OCI-LY1 (cell line): ENCODE measurements at regions not wholly inside any gene's neighbourhood (a gene's known extent, or its start where the extent isn't known, plus 50 kb on each side); places are given as distances from the start of the nearest gene placed in this dataset.
"Not testable (repeated sequence)": the region's sequence is repeated elsewhere in the genome, so short reads cannot be mapped to it uniquely, and the experiment has no call there.

Experiments used
- H2AFZ ChIP-seq: fragments of 200-600 bp; sonication (generic), shearing (Covaris generic); 2 replicates; pipeline ENCODE4 v1.6.0; 2014; ENCODE audit warnings: antibody characterized with exemption, mild to moderate bottlenecking, low read length
- H3F3A ChIP-seq: fragments of 200-600 bp; sonication (generic), shearing (Covaris generic); 2 replicates; pipeline ENCODE4 v1.6.0; 2014; ENCODE audit warnings: mild to moderate bottlenecking, antibody characterized with exemption, low read length, moderate library complexity; ENCODE audit not compliant: insufficient read depth
- H3K27ac ChIP-seq: fragments of 200-600 bp; sonication (generic); 2 replicates; pipeline ENCODE4 v1.5.1; 2014; ENCODE audit warnings: low read length, mixed run types, mild to moderate bottlenecking, low read depth; ENCODE audit not compliant: poor library complexity, severe bottlenecking
- H3K27me3 ChIP-seq: fragments of 200-600 bp; sonication (generic); 2 replicates; pipeline ENCODE4 v1.6.0; 2014; ENCODE audit warnings: antibody characterized with exemption, mild to moderate bottlenecking, low read length, moderate library complexity; ENCODE audit not compliant: insufficient read depth
- H3K36me3 ChIP-seq: fragments of 200-600 bp; sonication (generic); 2 replicates; pipeline ENCODE4 v1.6.1; 2014; ENCODE audit warnings: mild to moderate bottlenecking, antibody characterized with exemption, low read length, moderate library complexity, mixed read lengths; ENCODE audit not compliant: insufficient read depth
- H3K4me1 ChIP-seq: fragments of 200-600 bp; sonication (generic); 2 replicates; pipeline ENCODE4 v1.5.1; 2014; ENCODE audit warnings: mild to moderate bottlenecking, low read length, moderate library complexity; ENCODE audit not compliant: insufficient read depth, severe bottlenecking
- H3K4me2 ChIP-seq: fragments of 200-600 bp; sonication (generic), shearing (Covaris generic); 2 replicates; pipeline ENCODE4 v1.6.1; 2014; ENCODE audit warnings: low read length
- H3K4me3 ChIP-seq: fragments of 200-600 bp; sonication (generic); 2 replicates; pipeline ENCODE4 v1.5.1; 2014; ENCODE audit warnings: low read length, low read depth, mild to moderate bottlenecking, mixed read lengths; ENCODE audit not compliant: poor library complexity, severe bottlenecking
- H3K79me2 ChIP-seq: fragments of 200-600 bp; shearing (Covaris generic); 2 replicates; pipeline ENCODE4 v1.6.1; 2016; ENCODE audit warnings: mixed run types, low read length, mixed read lengths; ENCODE audit not compliant: insufficient read depth
- H3K9ac ChIP-seq: fragments of 200-600 bp; sonication (generic), shearing (Covaris generic); 2 replicates; pipeline ENCODE4 v1.6.1; 2014; ENCODE audit warnings: mild to moderate bottlenecking, low read length, mixed read lengths
- H3K9me2 ChIP-seq: fragments of 200-600 bp; sonication (generic), shearing (Covaris generic); 2 replicates; pipeline ENCODE4 v1.6.1; 2014; ENCODE audit warnings: low read depth, mild to moderate bottlenecking, low read length, mixed read lengths
- H3K9me3 ChIP-seq: fragments of 200-600 bp; shearing (Covaris generic); 2 replicates; pipeline ENCODE4 v1.6.1; 2014; ENCODE audit warnings: low read length, mixed read lengths
- H4K20me1 ChIP-seq: fragments of 200-600 bp; sonication (generic), shearing (Covaris generic); 2 replicates; pipeline ENCODE4 v1.6.0; 2016; ENCODE audit warnings: mild to moderate bottlenecking, low read length; ENCODE audit not compliant: insufficient read depth
- EZH2 ChIP-seq: fragments of 200-600 bp; sonication (generic), shearing (Covaris generic); IDR thresholded peaks from 2 replicates; pipeline ENCODE4 v1.8.0; 2017; ENCODE audit warnings: borderline replicate concordance, mixed run types, mild to moderate bottlenecking, antibody characterized with exemption, low read length, moderate library complexity, mixed read lengths
- TF ChIP-seq, protein P1 (sequence below): fragments of 200-600 bp; sonication (generic), shearing (Covaris generic); IDR thresholded peaks from 2 replicates; pipeline ENCODE4 v1.5.1; 2017; ENCODE audit warnings: mild to moderate bottlenecking, antibody characterized with exemption, low read length, moderate library complexity, mixed read lengths

DNA sequence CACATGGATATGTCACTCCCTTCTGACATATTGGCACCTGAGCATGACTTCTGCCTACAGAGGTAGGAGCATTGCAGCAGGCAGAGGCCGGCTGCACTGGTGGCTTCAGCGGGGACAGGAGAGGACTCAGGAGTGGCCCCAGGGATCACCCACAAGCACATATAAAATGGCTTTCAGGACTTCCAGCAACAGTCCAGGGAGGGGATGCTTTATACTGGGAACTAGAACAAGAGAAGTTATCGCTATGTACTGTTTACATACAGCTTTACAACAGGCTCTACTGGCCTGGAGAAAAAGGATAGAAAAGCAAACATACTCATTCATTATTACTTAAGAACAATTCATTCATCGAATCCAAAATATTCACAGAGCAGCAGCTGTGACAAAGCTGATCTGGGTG lies 337.8 kb downstream of the THBS2 start:
- TF ChIP-seq EZH2: no peak
- TF ChIP-seq, protein P1, sequence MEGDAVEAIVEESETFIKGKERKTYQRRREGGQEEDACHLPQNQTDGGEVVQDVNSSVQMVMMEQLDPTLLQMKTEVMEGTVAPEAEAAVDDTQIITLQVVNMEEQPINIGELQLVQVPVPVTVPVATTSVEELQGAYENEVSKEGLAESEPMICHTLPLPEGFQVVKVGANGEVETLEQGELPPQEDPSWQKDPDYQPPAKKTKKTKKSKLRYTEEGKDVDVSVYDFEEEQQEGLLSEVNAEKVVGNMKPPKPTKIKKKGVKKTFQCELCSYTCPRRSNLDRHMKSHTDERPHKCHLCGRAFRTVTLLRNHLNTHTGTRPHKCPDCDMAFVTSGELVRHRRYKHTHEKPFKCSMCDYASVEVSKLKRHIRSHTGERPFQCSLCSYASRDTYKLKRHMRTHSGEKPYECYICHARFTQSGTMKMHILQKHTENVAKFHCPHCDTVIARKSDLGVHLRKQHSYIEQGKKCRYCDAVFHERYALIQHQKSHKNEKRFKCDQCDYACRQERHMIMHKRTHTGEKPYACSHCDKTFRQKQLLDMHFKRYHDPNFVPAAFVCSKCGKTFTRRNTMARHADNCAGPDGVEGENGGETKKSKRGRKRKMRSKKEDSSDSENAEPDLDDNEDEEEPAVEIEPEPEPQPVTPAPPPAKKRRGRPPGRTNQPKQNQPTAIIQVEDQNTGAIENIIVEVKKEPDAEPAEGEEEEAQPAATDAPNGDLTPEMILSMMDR: no peak
- Histone ChIP-seq H4K20me1 (no peaks in the 10 kb centered on the region), H3K36me3 (no peaks in the 10 kb centered on the region), H3F3A (no peaks in the 10 kb centered on the region), H3K9me3 (no peaks in the 10 kb centered on the region), H3K79me2 (no peaks in the 10 kb centered on the region), H3K9ac (no peak overlapping the region), H3K9me2 (no peaks in the 10 kb centered on the region), H3K4me2 (no peak overlapping the region), H2AFZ (no peak overlapping the region), H3K27ac (no peak overlapping the region), H3K4me1 (no peaks in the 10 kb centered on the region), H3K27me3 (no peaks in the 10 kb centered on the region), H3K4me3 (no peak overlapping the region)

GRCh38 chr6:168915242-168915641 lies 338.4 kb downstream of the THBS2 start:
- no peak overlapping the region for H3K4me2 ChIP-seq
- TF ChIP-seq, protein P1: no peak
- TF ChIP-seq EZH2: no peak
- H3K9ac ChIP-seq: no peak overlapping the region
- no peaks in the 10 kb centered on the region for H3F3A ChIP-seq
- H3K27me3 ChIP-seq: no peaks in the 10 kb centered on the region
- H2AFZ ChIP-seq: no peak overlapping the region
- no peaks in the 10 kb centered on the region for H3K36me3 ChIP-seq
- no peak overlapping the region for H3K4me3 ChIP-seq
- no peaks in the 10 kb centered on the region for H3K79me2 ChIP-seq
- H3K9me3 ChIP-seq: no peaks in the 10 kb centered on the region
- H4K20me1 ChIP-seq: no peaks in the 10 kb centered on the region
- H3K4me1 ChIP-seq: no peaks in the 10 kb centered on the region
- H3K27ac ChIP-seq: no peak overlapping the region
- no peaks in the 10 kb centered on the region for H3K9me2 ChIP-seq

GRCh38 chr6:168913866-168914469 lies 339.7 kb downstream of the THBS2 start:
- Histone ChIP-seq H3K4me3 (no peak overlapping the region), H3K4me1 (no peaks in the 10 kb centered on the region), H3K27ac (no peak overlapping the region), H3K27me3 (no peaks in the 10 kb centered on the region), H3K9me2 (no peaks in the 10 kb centered on the region), H3K36me3 (no peaks in the 10 kb centered on the region), H3K4me2 (no peak overlapping the region), H3K79me2 (no peaks in the 10 kb centered on the region), H3K9me3 (no peaks in the 10 kb centered on the region), H3K9ac (no peak overlapping the region), H3F3A (no peaks in the 10 kb centered on the region), H2AFZ (no peak overlapping the region), H4K20me1 (no peaks in the 10 kb centered on the region)
- TF ChIP-seq EZH2: no peak
- TF ChIP-seq, protein P1: no peak

GRCh38 chr6:168913231-168913865 lies 340.3 kb downstream of the THBS2 start:
- H3K27me3 ChIP-seq, H3K4me1 ChIP-seq, H3K36me3 ChIP-seq, H4K20me1 ChIP-seq, H3K4me2 ChIP-seq, H3K9ac ChIP-seq, H3K27ac ChIP-seq, H3K9me3 ChIP-seq, H3K9me2 ChIP-seq, H3K79me2 ChIP-seq, H2AFZ ChIP-seq, H3K4me3 ChIP-seq, H3F3A ChIP-seq: not testable (repeated sequence)
